DND-41 (cell line): ENCODE measurements at regions not wholly inside any gene's neighbourhood (a gene's known extent, or its start where the extent isn't known, plus 50 kb on each side); places are given as distances from the start of the nearest gene placed in this dataset.

Experiments used
- ATAC-seq: fragments of 200-7000 bp; cut with Tn5 transposase; 3 replicates; pipeline ENCODE4 v1.9.1; 2021; ENCODE audit warnings: low read depth; ENCODE audit not compliant: insufficient read depth
- DNase-seq: peaks from one replicate; pipeline ENCODE4 v3.0.0-alpha.2; 2020
- H2AFZ ChIP-seq: 2 replicates; pipeline ENCODE4 v1.6.0; 2012; ENCODE audit warnings: low read depth, low read length
- H3K27ac ChIP-seq: 2 replicates; pipeline ENCODE4 v1.5.1; 2012; ENCODE audit warnings: low read length, inconsistent platforms
- H3K27me3 ChIP-seq: fragments of 200-600 bp; sonication (generic); 2 replicates; pipeline ENCODE4 v1.6.0; 2012; ENCODE audit warnings: low read length, mild to moderate bottlenecking, inconsistent platforms; ENCODE audit not compliant: insufficient read depth, poor library complexity
- H3K36me3 ChIP-seq: 2 replicates; pipeline ENCODE4 v1.5.1; 2012; ENCODE audit warnings: low read length, inconsistent platforms; ENCODE audit not compliant: insufficient read depth
- H3K4me1 ChIP-seq: 2 replicates; pipeline ENCODE4 v1.5.1; 2012; ENCODE audit warnings: mild to moderate bottlenecking, low read length; ENCODE audit not compliant: insufficient read depth
- H3K4me2 ChIP-seq: 2 replicates; pipeline ENCODE4 v1.6.0; 2012; ENCODE audit warnings: mild to moderate bottlenecking, moderate library complexity, low read length, inconsistent platforms; ENCODE audit not compliant: insufficient read depth
- H3K4me3 ChIP-seq, 2 experiments: fragments of 200-600 bp in 1 of 2; shearing (Covaris generic) in 1 of 2; 2 replicates each; pipeline ENCODE4 v1.5.1; 2012 to 2016; ENCODE audit warnings: inconsistent platforms in 2 of 2, low read length in 2 of 2, mild to moderate bottlenecking in 2 of 2, low read depth in 1 of 2, moderate library complexity in 1 of 2
- H3K79me2 ChIP-seq: 2 replicates; pipeline ENCODE4 v1.6.0; 2012; ENCODE audit warnings: low read length, inconsistent platforms; ENCODE audit not compliant: insufficient read depth
- H3K9ac ChIP-seq: 2 replicates; pipeline ENCODE4 v1.6.0; 2012; ENCODE audit warnings: low read depth, mild to moderate bottlenecking, inconsistent platforms, low read length, moderate library complexity
- H3K9me3 ChIP-seq: 2 replicates; pipeline ENCODE4 v1.5.1; 2012; ENCODE audit warnings: low read length, moderate library complexity, mild to moderate bottlenecking, inconsistent platforms; ENCODE audit not compliant: insufficient read depth, severe bottlenecking
- H4K20me1 ChIP-seq: 2 replicates; pipeline ENCODE4 v1.6.0; 2012; ENCODE audit warnings: low read length; ENCODE audit not compliant: insufficient read depth
- CTCF ChIP-seq: IDR thresholded peaks from 2 replicates; pipeline ENCODE4 v1.5.1; 2012; ENCODE audit warnings: borderline replicate concordance, low read length, moderate library complexity, mild to moderate bottlenecking; ENCODE audit not compliant: poor library complexity, severe bottlenecking; ENCODE audit errors: extremely low read depth
- EZH2 ChIP-seq: IDR thresholded peaks from 3 replicates; pipeline ENCODE4 v1.6.1; 2012; ENCODE audit warnings: borderline replicate concordance, low read depth, mild to moderate bottlenecking, moderate library complexity, low read length, inconsistent platforms; ENCODE audit not compliant: severe bottlenecking

- Histone ChIP-seq H3K79me2 (no peaks in the 10 kb centered on the region), H3K27ac (no peak overlapping the region), H3K36me3 (no peaks in the 10 kb centered on the region), H3K9ac (no peak overlapping the region), H3K4me3 (no peak overlapping the region), H3K27me3 (no peaks in the 10 kb centered on the region), H4K20me1 (no peaks in the 10 kb centered on the region), H3K4me2 (no peak overlapping the region), H3K9me3 (no peaks in the 10 kb centered on the region), H2AFZ (no peak overlapping the region), H3K4me1 (no peaks in the 10 kb centered on the region)
- TF ChIP-seq CTCF (no peak), EZH2 (no peak)
- ATAC-seq (no peak), DNase-seq (no peak)
Observed at GRCh38 chr5:102700916-102701315, 54.2 kb upstream of the PAM start.

- no peak for DNase-seq
Observed at GRCh38 chr5:102701748-102702147, 53.4 kb upstream of the PAM start.

More at GRCh38 chr5:102701748-102702147, 53.4 kb upstream of the PAM start:
- no peaks in the 10 kb centered on the region for H3K27me3 ChIP-seq
- H4K20me1 ChIP-seq = no peaks in the 10 kb centered on the region
- H3K4me1 ChIP-seq = no peaks in the 10 kb centered on the region
- no peak overlapping the region for H3K4me2 ChIP-seq
- H3K4me3 ChIP-seq = no peak overlapping the region
- H3K36me3 ChIP-seq = no peaks in the 10 kb centered on the region
- no peaks in the 10 kb centered on the region for H3K79me2 ChIP-seq
- no peak overlapping the region for H3K9ac ChIP-seq
- no peaks in the 10 kb centered on the region for H3K9me3 ChIP-seq
- TF ChIP-seq EZH2 (no peak), CTCF (no peak)
- ATAC-seq = no peak
- H3K27ac ChIP-seq = no peak overlapping the region
- no peak overlapping the region for H2AFZ ChIP-seq
